ENCODE measurements at regions not wholly inside any gene's neighbourhood (a gene's known extent, or its start where the extent isn't known, plus 50 kb on each side); places are given as distances from the start of the nearest gene placed in this dataset.

- ATAC-seq (peak; percentile 87), DNase-seq (peak in 2 of 3 donors; percentile 81 to 86)
- Histone ChIP-seq H3K4me3 (no peak overlapping the region), H3K4me1 (ENCODE audit: low read depth) (peaks cover 9% of the 10 kb centered on the region), H3K36me3 (ENCODE audit: low read depth) (no peaks in the 10 kb centered on the region), H3K9me3 (no peaks in the 10 kb centered on the region)
- TF ChIP-seq CTCF (IDR thresholded peaks at IDR 0.05) = no peak
- intact Hi-C loops (cut with DNase I, micrococcal nuclease) = no loop called here
Measured at GRCh38 chr6:168247443-168248147, 72.0 kb downstream of the DACT2 start.

- Histone ChIP-seq H3K4me1 (ENCODE audit: low read depth) (peaks cover 9% of the 10 kb centered on the region), H3K4me3 (no peak overlapping the region), H3K9me3 (no peaks in the 10 kb centered on the region), H3K36me3 (ENCODE audit: low read depth) (no peaks in the 10 kb centered on the region)
- TF ChIP-seq CTCF (IDR thresholded peaks at IDR 0.05) = no peak
- no peak for ATAC-seq
- DNase-seq = no peak
- intact Hi-C loops (cut with DNase I, micrococcal nuclease) = no loop called here
Measured at GRCh38 chr6:168244961-168245551, 74.5 kb downstream of the DACT2 start.

GRCh38 chr6:168243812-168244376 lies 75.7 kb downstream of the DACT2 start:
- intact Hi-C loops (cut with DNase I, micrococcal nuclease) = no loop called here
- DNase-seq = no peak
- TF ChIP-seq CTCF (IDR thresholded peaks at IDR 0.05) = no peak
- Histone ChIP-seq H3K4me1 (ENCODE audit: low read depth) (peaks cover 9% of the 10 kb centered on the region), H3K9me3 (no peaks in the 10 kb centered on the region), H3K4me3 (no peak overlapping the region), H3K36me3 (ENCODE audit: low read depth) (no peaks in the 10 kb centered on the region)
- ATAC-seq = no peak

GRCh38 chr6:168242940-168243225 lies 76.7 kb downstream of the DACT2 start:
- TF ChIP-seq CTCF (IDR thresholded peaks at IDR 0.05) = no peak
- DNase-seq = no peak
- Histone ChIP-seq H3K4me3 (no peak overlapping the region), H3K9me3 (no peaks in the 10 kb centered on the region), H3K4me1 (ENCODE audit: low read depth) (peaks cover 6% of the 10 kb centered on the region), H3K36me3 (ENCODE audit: low read depth) (no peaks in the 10 kb centered on the region)
- ATAC-seq = no peak
- intact Hi-C loops (cut with DNase I, micrococcal nuclease) = no loop called here

GRCh38 chr6:168242111-168242939 lies 77.3 kb downstream of the DACT2 start:
- DNase-seq (no peak), ATAC-seq (no peak)
- intact Hi-C loops (cut with DNase I, micrococcal nuclease) = no loop called here
- H3K9me3 ChIP-seq = no peaks in the 10 kb centered on the region
- H3K4me3 ChIP-seq = no peak overlapping the region
- peaks cover under 1% of the 10 kb centered on the region for H3K4me1 ChIP-seq (ENCODE audit: low read depth)
- no peaks in the 10 kb centered on the region for H3K36me3 ChIP-seq (ENCODE audit: low read depth)
- no peak for TF ChIP-seq CTCF (IDR thresholded peaks at IDR 0.05)
